Effector memory CD8-positive, alpha-beta T cell (primary cell): ENCODE measurements at regions not wholly inside any gene's neighbourhood (a gene's known extent, or its start where the extent isn't known, plus 50 kb on each side); places are given as distances from the start of the nearest gene placed in this dataset.
A peak's percentile ranks its signal among the peaks of the same experiment; 100 is the strongest.

ENCODE experiments used
- ATAC-seq: fragments of 150-1000 bp; cut with Tn5 transposase; replicated peaks from 2 replicates; pipeline ENCODE4 v1.10.0; 2021; ENCODE audit warnings: mild to moderate bottlenecking, moderate library complexity
- DNase-seq, 3 experiments: peaks; one replicate each; pipeline ENCODE4 v3.0.0; 2021
- H3K27ac Mint-ChIP-seq, 2 donors: one replicate each; pipeline ENCODE4 v1.8.0; 2022; ENCODE audit warnings: mild to moderate bottlenecking in 2 of 2, mixed read lengths in 2 of 2, moderate library complexity in 2 of 2
- H3K27me3 Mint-ChIP-seq, 2 donors: one replicate each; pipeline ENCODE4 v1.8.0; 2022; ENCODE audit warnings: mixed read lengths in 2 of 2
- H3K36me3 Mint-ChIP-seq: one replicate; pipeline ENCODE4 v1.8.0; 2022; ENCODE audit warnings: mild to moderate bottlenecking, moderate library complexity, mixed read lengths; ENCODE audit not compliant: insufficient read depth
- H3K4me1 Mint-ChIP-seq, 2 donors: one replicate each; pipeline ENCODE4 v1.8.0; 2022; ENCODE audit warnings: low read depth in 2 of 2, mixed read lengths in 2 of 2
- H3K4me3 Mint-ChIP-seq, 2 donors: one replicate each; pipeline ENCODE4 v1.8.0; 2022; ENCODE audit warnings: mild to moderate bottlenecking in 2 of 2, mixed read lengths in 2 of 2, moderate library complexity in 2 of 2
- H3K9me3 Mint-ChIP-seq, 2 donors: one replicate each; pipeline ENCODE4 v1.8.0; 2022; ENCODE audit warnings: mixed read lengths in 2 of 2

- Mint-ChIP-seq H3K36me3 (no peaks in the 10 kb centered on the region), H3K27ac (no peak overlapping the region), H3K9me3 (peaks cover 0 to 1% of the 10 kb centered on the region in 2 donors), H3K27me3 (peaks cover 26 to 63% of the 10 kb centered on the region in 2 donors), H3K4me3 (no peak overlapping the region), H3K4me1 (peaks cover 8 to 12% of the 10 kb centered on the region in 2 donors)
- no peak for DNase-seq
- ATAC-seq = no peak
These were observed 469.6 kb downstream of the SOX9 start for GRCh38 chr17:72590382-72590781.

GRCh38 chr17:72590882-72591281 lies 470.1 kb downstream of the SOX9 start:
- peaks cover 0 to 6% of the 10 kb centered on the region in 2 donors for H3K9me3 Mint-ChIP-seq
- H3K4me3 Mint-ChIP-seq = peak overlapping the region; percentile 29 to 83
- H3K27ac Mint-ChIP-seq = no peak overlapping the region
- DNase-seq (no peak), ATAC-seq (no peak)
- H3K27me3 Mint-ChIP-seq = peaks cover 26 to 68% of the 10 kb centered on the region in 2 donors
- H3K36me3 Mint-ChIP-seq = no peaks in the 10 kb centered on the region
- peaks cover 8 to 12% of the 10 kb centered on the region in 2 donors for H3K4me1 Mint-ChIP-seq

- no peak for DNase-seq
- peak overlapping the region; percentile 75 to 83 for H3K4me3 Mint-ChIP-seq
- H3K36me3 Mint-ChIP-seq = no peaks in the 10 kb centered on the region
- peaks cover 28 to 72% of the 10 kb centered on the region in 2 donors for H3K27me3 Mint-ChIP-seq
- ATAC-seq = no peak
- H3K4me1 Mint-ChIP-seq = peaks cover 8 to 12% of the 10 kb centered on the region in 2 donors
- no peak overlapping the region for H3K27ac Mint-ChIP-seq
- peaks cover 0 to 7% of the 10 kb centered on the region in 2 donors for H3K9me3 Mint-ChIP-seq
These were observed 470.7 kb downstream of the SOX9 start for GRCh38 chr17:72591289-72592241.

GRCh38 chr17:72592242-72592966 lies 471.6 kb downstream of the SOX9 start:
- Mint-ChIP-seq H3K4me1 (peaks cover 8 to 12% of the 10 kb centered on the region in 2 donors), H3K36me3 (no peaks in the 10 kb centered on the region), H3K4me3 (peak overlapping the region; percentile 75 to 83), H3K27ac (no peak overlapping the region), H3K27me3 (peaks cover 37 to 81% of the 10 kb centered on the region in 2 donors), H3K9me3 (peaks cover 0 to 7% of the 10 kb centered on the region in 2 donors)
- no peak for DNase-seq
- ATAC-seq = no peak

GRCh38 chr17:72592967-72593325 lies 472.1 kb downstream of the SOX9 start:
- DNase-seq = no peak
- Mint-ChIP-seq H3K9me3 (peaks cover 0 to 7% of the 10 kb centered on the region in 2 donors), H3K36me3 (no peaks in the 10 kb centered on the region), H3K27ac (no peak overlapping the region), H3K27me3 (peaks cover 39 to 81% of the 10 kb centered on the region in 2 donors), H3K4me1 (peaks cover 8 to 12% of the 10 kb centered on the region in 2 donors), H3K4me3 (peak overlapping the region in 1 of 2 donors; percentile 30)
- no peak for ATAC-seq

- H3K9me3 Mint-ChIP-seq = peaks cover 0 to 7% of the 10 kb centered on the region in 2 donors
- DNase-seq (no peak), ATAC-seq (no peak)
- peaks cover 42 to 75% of the 10 kb centered on the region in 2 donors for H3K27me3 Mint-ChIP-seq
- H3K36me3 Mint-ChIP-seq = no peaks in the 10 kb centered on the region
- no peak overlapping the region for H3K27ac Mint-ChIP-seq
- H3K4me3 Mint-ChIP-seq = no peak overlapping the region
- peaks cover 7 to 8% of the 10 kb centered on the region in 2 donors for H3K4me1 Mint-ChIP-seq
These were observed 473.4 kb downstream of the SOX9 start for GRCh38 chr17:72594248-72594647.
